NCI-H128 (cell line): ENCODE measurements at regions not wholly inside any gene's neighbourhood (a gene's known extent, or its start where the extent isn't known, plus 50 kb on each side); places are given as distances from the start of the nearest gene placed in this dataset.
"Not testable (repeated sequence)": the region's sequence is repeated elsewhere in the genome, so short reads cannot be mapped to it uniquely, and the experiment has no call there.

Experiments
- DNase-seq: peaks from one replicate; lab custom pipeline; 2025; ENCODE audit not compliant: unreplicated experiment; lab: John Stamatoyannopoulos, UW

DNA sequence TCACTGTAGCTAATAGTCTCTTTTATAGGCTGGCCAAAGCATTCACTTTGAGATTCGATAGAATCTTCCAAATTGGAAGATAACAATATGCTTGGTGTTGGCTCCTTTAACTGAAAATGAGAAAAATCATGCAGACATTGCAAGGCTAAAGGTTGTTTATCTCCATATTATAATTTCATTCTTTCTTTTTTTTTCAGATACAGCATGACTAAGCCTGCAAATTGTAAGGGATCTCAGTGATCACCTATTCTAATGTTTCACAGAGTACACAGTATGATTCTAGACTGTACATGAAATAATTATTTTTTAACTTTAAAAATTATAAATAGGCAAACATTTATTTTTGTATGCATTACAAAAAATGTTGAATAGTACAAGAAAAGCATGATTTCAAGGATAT lies 451.7 kb upstream of the DDI1 start:
- no peak for DNase-seq

DNA sequence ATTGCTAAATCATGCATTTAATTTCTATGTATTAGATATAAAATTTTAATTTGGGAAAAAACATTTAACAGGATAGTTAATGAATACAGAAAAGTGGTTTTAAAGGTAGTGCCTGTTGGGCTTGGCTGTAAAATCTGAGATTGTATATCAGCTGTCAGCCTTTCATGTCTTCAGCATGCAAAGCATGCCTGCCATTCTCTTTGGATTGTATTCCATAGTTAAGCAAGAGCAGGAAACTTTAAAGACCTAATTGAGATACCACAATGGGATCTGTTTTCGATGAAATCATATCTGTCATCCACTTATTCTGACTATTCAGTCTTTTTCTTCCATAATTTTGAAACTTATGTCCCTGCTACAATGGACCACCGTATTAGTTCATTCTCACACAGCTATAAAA lies 451.0 kb upstream of the DDI1 start:
- DNase-seq = no peak

DNA sequence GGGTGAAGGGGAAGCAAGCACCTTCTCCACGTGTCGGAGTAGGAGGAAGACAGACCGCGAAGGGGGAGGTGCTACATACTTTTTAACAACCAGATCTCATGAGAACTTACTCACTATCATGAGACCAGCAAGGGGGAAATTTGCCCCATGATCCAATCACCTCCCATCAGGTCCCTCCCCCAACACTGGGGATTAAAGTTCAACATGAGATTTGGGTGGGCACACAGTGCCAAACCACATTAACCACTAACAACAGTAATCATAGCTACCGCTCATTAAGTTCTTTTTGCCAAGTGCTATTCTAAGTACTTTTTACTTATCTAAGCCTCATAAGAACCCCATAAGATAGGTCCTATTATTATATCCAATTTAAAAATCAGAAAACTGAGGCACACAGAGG lies 450.5 kb upstream of the DDI1 start:
- DNase-seq = no peak

- peak; percentile 16 for DNase-seq
Observed at GRCh38 chr11:103586756-103587155, 449.7 kb upstream of the DDI1 start.

DNA sequence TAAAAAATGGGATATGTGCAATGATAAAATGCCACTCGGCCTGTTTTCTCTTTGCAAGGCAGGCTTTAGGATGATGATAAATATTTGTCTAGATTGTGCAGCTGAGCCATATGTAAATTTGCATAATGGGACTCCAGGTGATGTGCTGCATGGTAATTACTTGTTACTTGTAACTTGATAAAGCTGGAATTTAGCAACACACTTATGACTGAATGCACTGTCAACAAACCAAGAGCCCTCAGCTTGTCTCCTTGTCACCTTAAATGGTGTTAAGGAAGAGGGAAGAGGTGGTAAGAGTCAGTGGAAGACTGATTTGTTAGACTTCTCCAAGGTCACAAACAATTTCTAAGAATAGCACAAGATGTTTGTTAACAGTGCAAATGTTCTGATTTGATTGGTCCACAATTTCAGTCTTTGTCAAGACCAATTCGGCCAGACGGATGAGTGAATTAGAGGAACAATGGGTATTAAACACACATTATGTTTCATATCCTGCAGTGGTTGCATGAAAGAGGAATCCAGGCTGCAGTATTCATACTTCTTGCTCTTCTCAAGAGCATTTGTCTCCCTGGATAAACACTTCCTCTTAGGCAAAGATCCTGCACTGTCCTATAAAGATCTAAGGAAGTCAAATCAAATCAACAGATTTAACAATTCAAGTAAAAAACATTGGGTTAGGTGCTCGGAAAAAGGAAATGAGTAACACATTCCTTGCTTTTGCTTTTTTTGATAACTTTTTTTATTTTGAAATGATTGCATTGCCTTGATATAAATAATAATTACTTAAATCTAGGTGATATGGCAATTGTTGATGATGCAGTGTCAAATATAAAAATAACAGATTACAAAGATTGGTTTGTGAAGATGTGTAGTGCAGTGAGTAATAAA lies 448.3 kb upstream of the DDI1 start:
- peak; percentile 13 for DNase-seq

DNA sequence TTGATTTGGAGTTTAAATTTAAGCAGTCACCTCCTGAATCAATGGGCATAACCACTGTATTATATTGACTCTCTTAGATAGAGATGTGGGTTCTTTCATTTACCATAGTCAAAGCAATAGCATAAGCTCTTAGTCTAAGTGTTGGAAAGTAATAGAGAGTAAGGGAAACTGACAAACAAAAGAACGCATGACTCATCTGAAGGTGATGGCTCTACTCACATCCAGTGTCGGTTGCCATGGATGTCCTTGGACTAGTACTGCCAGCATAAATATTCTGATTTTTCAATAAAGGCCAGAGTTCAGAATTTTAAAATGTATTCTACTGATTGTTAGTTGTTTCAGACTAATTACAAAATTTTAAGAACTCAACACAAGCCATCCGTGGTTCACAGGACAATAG lies 444.9 kb upstream of the DDI1 start:
- DNase-seq = no peak

DNA sequence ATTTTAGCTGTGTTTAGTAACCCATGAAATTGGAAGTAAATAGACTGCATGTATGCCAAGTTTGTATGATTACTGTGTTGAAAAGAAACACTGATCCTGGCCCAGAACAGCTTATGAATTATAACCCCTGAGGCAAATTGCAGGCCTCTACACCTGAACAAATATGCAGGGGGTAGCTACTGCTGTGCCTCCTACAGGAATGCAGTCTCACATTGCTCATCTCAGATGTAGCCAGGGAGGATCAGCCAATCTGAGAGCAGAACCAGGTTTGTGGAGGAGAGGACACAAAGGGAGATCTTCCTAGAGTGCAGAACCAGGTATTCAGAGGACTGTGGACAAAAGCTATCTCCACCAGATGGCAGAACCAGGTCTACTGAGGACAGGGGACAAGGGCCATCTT lies 442.2 kb upstream of the DDI1 start:
- DNase-seq = no peak

GRCh38 chr11:103596315-103596714 lies 440.1 kb upstream of the DDI1 start:
- DNase-seq = no peak

DNA sequence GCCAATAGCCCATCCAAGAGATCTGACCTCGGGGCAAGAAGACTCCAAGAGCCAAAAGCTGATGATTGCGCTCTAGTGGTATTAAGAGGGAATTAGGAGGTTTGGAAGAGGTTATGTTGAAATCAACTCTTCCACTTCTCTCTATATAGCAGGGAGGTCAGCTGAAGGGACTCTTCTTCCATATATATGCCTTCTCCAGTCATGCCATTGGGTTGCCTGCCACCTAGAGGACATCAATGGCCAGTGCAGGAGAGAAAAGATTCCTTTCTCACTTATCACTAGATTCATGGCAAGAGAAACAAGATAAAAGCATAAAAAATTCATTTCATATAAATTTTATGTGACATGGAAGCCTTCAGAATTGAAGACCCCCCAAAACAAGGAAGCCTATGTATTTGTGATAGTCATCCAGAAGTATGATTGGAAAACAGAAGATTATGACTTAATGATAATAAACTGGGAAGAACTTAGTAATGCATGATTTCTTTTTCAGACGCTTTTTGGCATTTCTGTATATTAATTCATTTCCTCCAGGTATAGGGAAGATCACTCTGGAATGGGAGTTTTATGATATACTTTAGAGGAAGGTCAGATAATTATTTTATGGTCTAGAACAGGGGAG lies 435.1 kb upstream of the DDI1 start:
- DNase-seq = no peak

DNA sequence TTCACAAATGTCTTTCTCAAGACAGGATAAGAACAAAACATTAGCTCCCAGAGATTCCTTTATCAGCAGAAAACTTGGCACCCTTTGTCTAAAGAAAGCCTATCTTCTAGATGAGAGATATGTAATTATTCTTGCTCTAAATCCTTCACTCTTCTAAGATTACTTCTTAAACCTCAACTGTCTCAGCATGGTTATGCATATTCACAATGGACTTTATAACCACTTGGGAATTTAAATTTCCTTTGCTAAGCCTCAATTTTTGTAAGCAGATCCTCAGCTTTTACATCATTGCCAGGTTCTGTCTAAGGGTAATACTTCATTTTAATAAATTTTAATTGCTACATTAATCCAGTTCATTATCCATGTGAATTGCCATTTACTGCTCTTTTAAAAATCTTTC lies 433.6 kb upstream of the DDI1 start:
- DNase-seq = no peak

GRCh38 chr11:103604310-103604709 lies 432.1 kb upstream of the DDI1 start:
- DNase-seq = no peak

GRCh38 chr11:103608566-103608965 lies 427.9 kb upstream of the DDI1 start:
- DNase-seq = no peak

- no peak for DNase-seq
Observed at GRCh38 chr11:103609117-103610066, 427.0 kb upstream of the DDI1 start.

- DNase-seq = no peak
Observed at GRCh38 chr11:103610435-103610834, 426.0 kb upstream of the DDI1 start.

- not testable (repeated sequence) for DNase-seq
Observed at GRCh38 chr11:103611526-103612260, 424.7 kb upstream of the DDI1 start.

DNA sequence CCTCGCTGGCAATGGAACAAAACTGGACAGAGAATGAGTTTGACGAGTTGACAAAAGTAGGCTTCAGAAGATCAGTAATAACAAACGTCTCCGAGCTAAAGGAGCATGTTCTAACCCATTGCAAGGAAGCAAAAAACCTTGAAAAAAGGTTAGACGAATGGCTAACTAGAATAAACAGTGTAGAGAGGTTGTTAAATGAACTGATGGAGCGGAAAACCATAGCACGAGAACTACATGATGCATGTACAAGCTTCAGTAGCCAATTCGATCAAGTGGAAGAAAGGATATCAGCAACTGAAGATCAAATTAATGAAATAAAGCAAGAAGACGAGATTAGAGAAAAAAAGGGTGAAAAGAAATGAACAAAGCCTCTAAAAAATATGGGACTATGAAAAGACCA lies 424.0 kb upstream of the DDI1 start:
- DNase-seq = not testable (repeated sequence)

GRCh38 chr11:103616586-103616985 lies 419.9 kb upstream of the DDI1 start:
- DNase-seq = not testable (repeated sequence)

GRCh38 chr11:103618528-103618927 lies 417.9 kb upstream of the DDI1 start:
- no peak for DNase-seq

- DNase-seq = no peak
Observed at GRCh38 chr11:103619480-103619879, 417.0 kb upstream of the DDI1 start.

DNA sequence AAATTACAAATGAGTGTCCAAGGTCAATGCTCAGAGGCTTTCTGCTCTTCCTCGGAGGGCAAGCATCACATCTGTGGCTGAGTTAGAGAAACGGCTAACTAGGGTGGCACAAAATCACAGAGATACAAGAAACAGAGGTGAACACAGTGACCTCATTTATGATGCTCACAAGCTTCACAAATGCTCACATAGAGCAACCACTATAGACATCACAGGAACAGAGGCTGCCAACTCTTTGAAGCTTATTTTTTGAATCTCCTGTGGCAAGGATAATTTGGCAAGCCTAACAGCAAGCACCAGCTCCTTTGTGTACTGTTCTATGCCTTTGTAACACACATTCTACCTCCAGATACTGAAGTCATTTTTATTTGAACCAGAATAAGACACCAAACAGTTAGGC lies 416.5 kb upstream of the DDI1 start:
- no peak for DNase-seq

DNA sequence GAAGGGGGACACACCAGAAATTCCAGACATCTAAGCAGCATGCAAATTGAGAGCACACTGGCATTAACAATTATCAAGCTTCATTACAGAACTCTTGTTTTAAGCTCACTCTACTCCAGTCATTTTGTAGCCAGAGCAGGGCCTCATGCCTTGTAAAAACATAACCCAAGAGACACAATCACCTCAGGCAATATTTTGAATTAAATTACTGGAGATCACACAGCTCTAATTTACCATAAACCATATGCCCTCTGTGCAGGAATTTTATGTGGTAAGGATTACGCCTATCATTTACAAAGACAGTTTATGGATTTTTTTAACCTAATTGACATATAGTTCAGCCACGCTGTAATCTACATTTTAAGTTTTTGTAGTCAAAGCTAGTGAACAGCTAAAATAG lies 414.1 kb upstream of the DDI1 start:
- no peak for DNase-seq
